Coronary artery (tissue), 2 donors: ENCODE measurements at regions not wholly inside any gene's neighbourhood (a gene's known extent, or its start where the extent isn't known, plus 50 kb on each side); places are given as distances from the start of the nearest gene placed in this dataset.
"Not testable (repeated sequence)": the region's sequence is repeated elsewhere in the genome, so short reads cannot be mapped to it uniquely, and the experiment has no call there.

Source experiments
- DNase-seq: peaks from one replicate; pipeline ENCODE4 v3.0.0-alpha.2; 2017; ENCODE audit warnings: low spot score
- H3K27ac ChIP-seq, 2 donors: fragments of 200-600 bp; sonication (generic); one replicate each; pipeline ENCODE4 v1.5.1; 2016 to 2019
- H3K4me3 ChIP-seq: fragments of 200-600 bp; sonication (generic); 2 replicates; pipeline ENCODE4 v1.5.1; 2016; ENCODE audit warnings: mild to moderate bottlenecking, moderate library complexity
- CTCF ChIP-seq: fragments of 200-600 bp; sonication (generic); IDR thresholded peaks from one replicate; pipeline ENCODE4 v1.5.1; 2019; ENCODE audit warnings: antibody characterized with exemption

DNA sequence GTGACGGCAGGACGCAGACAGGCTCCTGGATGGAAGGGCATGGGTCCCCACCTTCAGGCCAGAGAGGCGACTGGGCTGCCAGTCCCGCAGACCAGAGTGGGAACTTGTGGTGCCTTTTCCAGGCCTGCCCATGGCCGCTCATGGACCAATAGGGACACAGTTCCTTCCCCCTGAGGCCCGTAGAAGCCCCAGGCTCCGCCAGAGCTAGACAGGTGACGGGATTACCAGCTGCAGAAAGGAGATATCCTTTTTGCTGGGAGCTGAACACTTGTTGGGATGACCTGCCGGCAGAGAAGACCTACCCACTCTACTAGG lies 73.6 kb upstream of the RASSF8 start:
- no peak for DNase-seq
- no peak for TF ChIP-seq CTCF
- no peak overlapping the region for H3K27ac ChIP-seq
- H3K4me3 ChIP-seq, result no peak overlapping the region

GRCh38 chr12:25886396-25886795 lies 72.1 kb upstream of the RASSF8 start:
- TF ChIP-seq CTCF, result no peak
- DNase-seq, result no peak
- no peak overlapping the region for H3K4me3 ChIP-seq
- H3K27ac ChIP-seq, result no peak overlapping the region

DNA sequence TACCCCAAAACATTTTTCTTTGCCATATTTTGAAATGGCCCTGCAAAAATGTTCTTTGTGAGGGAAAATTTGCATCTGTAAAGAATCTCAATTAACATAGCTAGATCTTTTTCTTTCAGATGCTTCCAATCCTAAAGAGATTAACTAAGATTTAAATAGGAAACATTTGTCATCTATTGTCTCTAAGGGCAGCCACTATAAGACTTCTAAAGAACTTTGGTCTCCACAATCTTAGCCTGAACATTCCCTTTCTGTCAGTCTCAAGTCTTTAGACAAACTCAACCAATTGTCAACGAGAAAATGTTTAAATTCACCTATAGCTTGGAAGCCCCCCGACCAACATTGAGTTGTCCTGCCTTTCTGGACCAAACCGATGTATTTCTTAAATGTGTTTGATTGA lies 71.1 kb upstream of the RASSF8 start:
- no peak overlapping the region for H3K27ac ChIP-seq
- no peak overlapping the region for H3K4me3 ChIP-seq
- no peak for TF ChIP-seq CTCF
- no peak for DNase-seq

- H3K27ac ChIP-seq, result no peak overlapping the region
- no peak overlapping the region for H3K4me3 ChIP-seq
- TF ChIP-seq CTCF, result no peak
- DNase-seq, result no peak
These were observed 69.3 kb upstream of the RASSF8 start for GRCh38 chr12:25889185-25889584.

DNA sequence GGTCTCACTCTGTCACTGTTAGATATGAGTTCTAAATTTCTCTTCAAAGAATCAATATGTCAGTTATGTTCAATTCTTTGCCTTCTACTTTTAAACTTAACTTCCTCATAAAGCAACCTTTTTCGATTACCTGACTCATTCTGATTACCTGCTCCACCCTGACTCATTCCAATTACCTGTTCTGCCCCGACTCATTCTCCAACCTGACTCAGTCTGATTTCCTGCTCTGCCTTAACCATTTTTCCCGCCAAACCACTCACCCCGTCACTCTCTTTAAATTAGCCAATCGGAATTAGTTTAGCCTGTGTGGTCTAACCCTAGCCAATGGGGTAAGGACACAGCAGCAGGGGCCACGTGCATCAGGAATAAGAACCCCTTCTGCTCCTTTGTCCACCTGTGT lies 67.4 kb upstream of the RASSF8 start:
- DNase-seq, H3K27ac ChIP-seq, H3K4me3 ChIP-seq: not testable (repeated sequence)

DNA sequence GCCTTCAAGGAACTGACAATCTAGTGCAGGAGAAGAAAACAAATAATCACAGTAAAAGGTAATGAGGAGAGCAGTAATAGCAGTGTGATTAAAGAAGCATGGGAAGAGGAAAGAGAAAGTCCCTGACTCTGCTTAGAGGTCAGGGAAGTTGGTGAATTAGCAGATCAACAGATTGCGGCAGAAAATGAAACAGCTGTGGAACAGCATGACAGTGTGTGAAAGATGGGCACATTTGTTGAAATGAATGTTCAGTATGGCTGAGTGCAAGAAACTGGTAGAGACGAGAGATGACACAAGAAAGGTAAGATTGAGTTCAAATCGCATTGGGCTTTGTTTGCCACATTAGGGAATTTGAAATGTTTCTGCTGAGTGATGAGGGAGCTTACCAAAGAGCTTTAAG lies 63.7 kb upstream of the RASSF8 start:
- no peak for TF ChIP-seq CTCF
- no peak for DNase-seq
- H3K4me3 ChIP-seq, result no peak overlapping the region
- no peak overlapping the region for H3K27ac ChIP-seq

GRCh38 chr12:25896981-25897380 lies 61.5 kb upstream of the RASSF8 start:
- no peak for DNase-seq
- no peak overlapping the region for H3K4me3 ChIP-seq
- H3K27ac ChIP-seq, result no peak overlapping the region
- no peak for TF ChIP-seq CTCF

- no peak for TF ChIP-seq CTCF
- no peak overlapping the region for H3K4me3 ChIP-seq
- no peak for DNase-seq
- no peak overlapping the region for H3K27ac ChIP-seq
These were observed 54.8 kb upstream of the RASSF8 start for GRCh38 chr12:25903603-25904245.
